Liver (tissue), 3 donors: ENCODE measurements at regions not wholly inside any gene's neighbourhood (a gene's known extent, or its start where the extent isn't known, plus 50 kb on each side); places are given as distances from the start of the nearest gene placed in this dataset.

Experiments
- CTCF ChIP-seq: fragments of 150-350 bp; IDR thresholded peaks from 2 replicates; pipeline ENCODE4 v1.5.1; 2017; ENCODE audit warnings: improper control_type of control experiment, low read depth, low read length; ENCODE audit not compliant: missing input control
- EGR1 ChIP-seq, 2 donors: IDR thresholded peaks; 2 replicates each; pipeline ENCODE4 v1.6.1; 2016 to 2018; ENCODE audit warnings: antibody characterized with exemption in 2 of 2, low read depth in 2 of 2
- HNF4A ChIP-seq, 2 donors: conservative IDR thresholded peaks; 2 replicates each; pipeline ENCODE4 v1.6.1; 2016; ENCODE audit warnings: antibody characterized with exemption in 2 of 2, mild to moderate bottlenecking in 2 of 2
- JUND ChIP-seq, 2 donors: IDR thresholded peaks; 2 replicates each; pipeline ENCODE4 v1.6.1; 2016; ENCODE audit warnings: antibody characterized with exemption in 2 of 2
- MAX ChIP-seq: IDR thresholded peaks from 2 replicates; pipeline ENCODE4 v1.6.1; 2016; ENCODE audit warnings: antibody characterized with exemption
- NR2F2 ChIP-seq: IDR thresholded peaks from 2 replicates; pipeline ENCODE4 v1.6.1; 2016; ENCODE audit warnings: antibody characterized with exemption
- RAD21 ChIP-seq, 2 donors: IDR thresholded peaks; 2 replicates each; pipeline ENCODE4 v1.6.1; 2016; ENCODE audit warnings: antibody characterized with exemption in 2 of 2, mild to moderate bottlenecking in 2 of 2
- REST ChIP-seq: IDR thresholded peaks from 2 replicates; pipeline ENCODE4 v1.6.1; 2016; ENCODE audit warnings: antibody characterized with exemption, mild to moderate bottlenecking
- SP1 ChIP-seq: IDR thresholded peaks from 2 replicates; pipeline ENCODE4 v1.6.1; 2018; ENCODE audit warnings: antibody characterized with exemption, mild to moderate bottlenecking
- TAF1 ChIP-seq: conservative IDR thresholded peaks from 2 replicates; pipeline ENCODE4 v1.6.1; 2016; ENCODE audit warnings: antibody characterized with exemption, mild to moderate bottlenecking
- YY1 ChIP-seq: IDR thresholded peaks from 2 replicates; pipeline ENCODE4 v1.6.1; 2016; ENCODE audit warnings: antibody characterized with exemption, mild to moderate bottlenecking
- TF ChIP-seq, protein P1 (sequence below): IDR thresholded peaks from 2 replicates; pipeline ENCODE4 v1.6.1; 2016; ENCODE audit warnings: antibody characterized with exemption
- donor health status: healthy.
- donor health status: healthy.

GRCh38 chr5:10826971-10827370, 65.9 kb upstream of the DAP start:
- TF ChIP-seq CTCF: no peak
- TF ChIP-seq JUND (IDR thresholded peaks at IDR 0.05): no peak
- TF ChIP-seq REST: no peak
- TF ChIP-seq EGR1 (IDR thresholded peaks at IDR 0.05; ENCODE audit: low read depth in 2 of 2): no peak
- no peak for TF ChIP-seq RAD21 (IDR thresholded peaks at IDR 0.05)
- no peak for TF ChIP-seq HNF4A (conservative IDR thresholded peaks at IDR 0.05)
- no peak for TF ChIP-seq NR2F2
- TF ChIP-seq YY1: no peak
- no peak for TF ChIP-seq SP1
- no peak for TF ChIP-seq TAF1
- no peak for TF ChIP-seq MAX
- TF ChIP-seq, protein P1, sequence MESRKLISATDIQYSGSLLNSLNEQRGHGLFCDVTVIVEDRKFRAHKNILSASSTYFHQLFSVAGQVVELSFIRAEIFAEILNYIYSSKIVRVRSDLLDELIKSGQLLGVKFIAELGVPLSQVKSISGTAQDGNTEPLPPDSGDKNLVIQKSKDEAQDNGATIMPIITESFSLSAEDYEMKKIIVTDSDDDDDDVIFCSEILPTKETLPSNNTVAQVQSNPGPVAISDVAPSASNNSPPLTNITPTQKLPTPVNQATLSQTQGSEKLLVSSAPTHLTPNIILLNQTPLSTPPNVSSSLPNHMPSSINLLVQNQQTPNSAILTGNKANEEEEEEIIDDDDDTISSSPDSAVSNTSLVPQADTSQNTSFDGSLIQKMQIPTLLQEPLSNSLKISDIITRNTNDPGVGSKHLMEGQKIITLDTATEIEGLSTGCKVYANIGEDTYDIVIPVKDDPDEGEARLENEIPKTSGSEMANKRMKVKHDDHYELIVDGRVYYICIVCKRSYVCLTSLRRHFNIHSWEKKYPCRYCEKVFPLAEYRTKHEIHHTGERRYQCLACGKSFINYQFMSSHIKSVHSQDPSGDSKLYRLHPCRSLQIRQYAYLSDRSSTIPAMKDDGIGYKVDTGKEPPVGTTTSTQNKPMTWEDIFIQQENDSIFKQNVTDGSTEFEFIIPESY: no peak
